ENCODE measurements at regions not wholly inside any gene's neighbourhood (a gene's known extent, or its start where the extent isn't known, plus 50 kb on each side); places are given as distances from the start of the nearest gene placed in this dataset.

GRCh38 chr13:69008499-69008898 is 1099.1 kb upstream of the ATXN8OS start:
- H3K4ac ChIP-seq (replicated peaks; ENCODE audit: insufficient read length, low read depth, low read length): no peak overlapping the region
- ChIA-PET POLR2A (ENCODE audit: partially characterized antibody) (no interaction called here), CTCF (ENCODE audit: partially characterized antibody) (no interaction called here)
- H3K4me2 ChIP-seq (ENCODE audit: insufficient read depth in 1 of 2, low read depth in 2 of 2, low read length in 2 of 2): no peak overlapping the region
- no peaks in the 10 kb centered on the region for H4K20me1 ChIP-seq (replicated peaks in 1 of 2; ENCODE audit: control insufficient read depth in 1 of 2, insufficient read depth in 2 of 2, low read length in 2 of 2)
- H3K27ac ChIP-seq (ENCODE audit: low read depth, low read length): no peak overlapping the region
- H3K56ac ChIP-seq (replicated peaks; ENCODE audit: insufficient read length, low read depth, low read length): no peak overlapping the region
- no peaks in the 10 kb centered on the region for H3K23me2 ChIP-seq (ENCODE audit: low read depth, low read length)
- no peak overlapping the region for H2BK120ac ChIP-seq (replicated peaks; ENCODE audit: low read depth, low read length)
- H3K27me3 ChIP-seq (replicated peaks in 1 of 4; ENCODE audit: control insufficient read depth in 3 of 4, extremely low read depth in 1 of 4, insufficient read depth in 3 of 4, low read length in 3 of 4): no peaks in the 10 kb centered on the region
- H2BK15ac ChIP-seq (ENCODE audit: low read length): no peak overlapping the region
- H3K23ac ChIP-seq (ENCODE audit: insufficient read length): no peak overlapping the region
- TF ChIP-seq CEBPB (IDR thresholded peaks at IDR 0.05; ENCODE audit: low read depth, low read length): no peak
- TF ChIP-seq JUND (IDR thresholded peaks at IDR 0.05; ENCODE audit: low read length): no peak
- no peak for TF ChIP-seq MAFK (IDR thresholded peaks at IDR 0.05; ENCODE audit: low read depth, low read length)
- no peak for TF ChIP-seq TBP (IDR thresholded peaks at IDR 0.05; ENCODE audit: low read depth, low read length)
- no peak for TF ChIP-seq SP2 (IDR thresholded peaks at IDR 0.05; ENCODE audit: low read length)
- TF ChIP-seq MAX (IDR thresholded peaks at IDR 0.05): no peak
- TF ChIP-seq POLR2A (IDR thresholded peaks at IDR 0.05; ENCODE audit: control extremely low read depth in 1 of 2, low read depth in 2 of 2, low read length in 2 of 2): no peak
- H3K18ac ChIP-seq (ENCODE audit: extremely low read depth, low read length): no peak overlapping the region
- no peaks in the 10 kb centered on the region; a peak in 1 of 4 replicates for H3K9me3 ChIP-seq (ENCODE audit: insufficient read depth in 2 of 2, low read depth in 1 of 2, low read length in 1 of 2)
- no peaks in the 10 kb centered on the region for H3K79me2 ChIP-seq (ENCODE audit: control insufficient read depth in 1 of 2, insufficient read depth in 2 of 2, low read length in 2 of 2)
- no peak overlapping the region for H3K4me3 ChIP-seq (ENCODE audit: extremely low read depth in 1 of 4, insufficient read depth in 2 of 4, low read depth in 3 of 4, low read length in 4 of 4)
- DNase-seq (ENCODE audit: low read depth in 1 of 2, low spot score in 2 of 2) (no peak), FAIRE-seq (no peak)
- no peak overlapping the region for H4K5ac ChIP-seq (ENCODE audit: insufficient read length, low read depth, low read length)
- H3K14ac ChIP-seq (ENCODE audit: insufficient read length): no peak overlapping the region
- 85% methylated on average over 5 of the region's 5 CpGs; no CpG with 5 or more reads in 1 of the 2 experiments for WGBS, 2 experiments (ENCODE audit: extremely low coverage in 1 of 2, insufficient coverage in 1 of 2, insufficient read length in 1 of 2, insufficient replicate concordance in 2 of 2, low coverage in 1 of 2, low lambda C conversion rate in 2 of 2, missing lambda C conversion rate in 1 of 2)
- H2BK12ac ChIP-seq (ENCODE audit: low read depth, low read length): no peak overlapping the region
- no peak overlapping the region for H2BK20ac ChIP-seq (ENCODE audit: low read length)
- H3K9ac ChIP-seq (replicated peaks in 1 of 4; ENCODE audit: extremely low read depth in 1 of 4, low read depth in 3 of 4, low read length in 3 of 4): no peak overlapping the region
- no peak overlapping the region for H4K91ac ChIP-seq (replicated peaks; ENCODE audit: insufficient read length, low read length)
- H4K8ac ChIP-seq (ENCODE audit: extremely low read depth, insufficient read depth, low read length): no peak overlapping the region
- H2AK5ac ChIP-seq (ENCODE audit: low read depth, low read length): no peak overlapping the region
- 0 out of 7 replicates have a peak, but pooled peaks cover 0 to under 1% (median 0%) of the 10 kb centered on the region in 4 experiments for H3K4me1 ChIP-seq (replicated peaks in 1 of 4; ENCODE audit: control insufficient read depth in 3 of 4, insufficient read depth in 4 of 4, low read length in 3 of 4)
- H3K36me3 ChIP-seq (ENCODE audit: control insufficient read depth in 2 of 4, insufficient read depth in 4 of 4, low read length in 3 of 4): no peaks in the 10 kb centered on the region
- H2BK5ac ChIP-seq (ENCODE audit: low read depth, low read length): no peak overlapping the region
- H2AFZ ChIP-seq (ENCODE audit: low read length): no peak overlapping the region
- H3K79me1 ChIP-seq (ENCODE audit: low read depth, low read length): no peaks in the 10 kb centered on the region

Data from H1 (cell line).